HG03469 (cell line): ENCODE measurements at regions not wholly inside any gene's neighbourhood (a gene's known extent, or its start where the extent isn't known, plus 50 kb on each side); places are given as distances from the start of the nearest gene placed in this dataset.

ENCODE experiments used
- ATAC-seq: cut with Tn5 transposase; IDR thresholded peaks from one replicate; pipeline ENCODE4 v1.9.1; 2021; ENCODE audit warnings: mild to moderate bottlenecking, moderate library complexity, moderate number of reproducible peaks; ENCODE audit not compliant: unreplicated experiment

GRCh38 chr7:109121599-109122300 lies 552.1 kb downstream of the DNAJB9 start:
- ATAC-seq, result no peak

- ATAC-seq, result no peak
Observed at GRCh38 chr7:109125001-109125400, 555.3 kb downstream of the DNAJB9 start.

- ATAC-seq, result no peak
Observed at GRCh38 chr7:109126404-109127050, 556.9 kb downstream of the DNAJB9 start.

- ATAC-seq, result no peak
Observed at GRCh38 chr7:109127145-109127544, 557.5 kb downstream of the DNAJB9 start.

- ATAC-seq, result no peak
Observed at GRCh38 chr7:109131141-109131540, 561.5 kb downstream of the DNAJB9 start.

GRCh38 chr7:109136893-109137292 lies 567.2 kb downstream of the DNAJB9 start:
- ATAC-seq, result no peak

- no peak for ATAC-seq
Observed at GRCh38 chr7:109154748-109155147, 585.1 kb downstream of the DNAJB9 start.

GRCh38 chr7:109158246-109158645 lies 588.6 kb downstream of the DNAJB9 start:
- no peak for ATAC-seq

- no peak for ATAC-seq
Observed at GRCh38 chr7:109176661-109177060, 607.0 kb downstream of the DNAJB9 start.

GRCh38 chr7:109178342-109178741 lies 608.7 kb downstream of the DNAJB9 start:
- ATAC-seq, result no peak

- ATAC-seq, result no peak
Observed at GRCh38 chr7:109179601-109180000, 609.9 kb downstream of the DNAJB9 start.

GRCh38 chr7:109190766-109191398 lies 621.2 kb downstream of the DNAJB9 start:
- ATAC-seq, result no peak

GRCh38 chr7:109206196-109206595 lies 636.5 kb downstream of the DNAJB9 start:
- ATAC-seq, result no peak

GRCh38 chr7:109213081-109213480 lies 643.4 kb downstream of the DNAJB9 start:
- no peak for ATAC-seq

GRCh38 chr7:109215341-109215740 lies 645.7 kb downstream of the DNAJB9 start:
- no peak for ATAC-seq

GRCh38 chr7:109224100-109224499 lies 654.4 kb downstream of the DNAJB9 start:
- no peak for ATAC-seq

GRCh38 chr7:109226699-109227098 lies 657.0 kb downstream of the DNAJB9 start:
- ATAC-seq, result no peak

- ATAC-seq, result no peak
Observed at GRCh38 chr7:109235316-109235715, 665.6 kb downstream of the DNAJB9 start.

GRCh38 chr7:109246330-109247077 lies 676.8 kb downstream of the DNAJB9 start:
- ATAC-seq, result no peak

- no peak for ATAC-seq
Observed at GRCh38 chr7:109256762-109257560, 687.3 kb downstream of the DNAJB9 start.

- ATAC-seq, result peak; percentile 65
Observed at GRCh38 chr7:109259151-109259550, 689.5 kb downstream of the DNAJB9 start.
